Nephron (organoid): ENCODE measurements at regions not wholly inside any gene's neighbourhood (a gene's known extent, or its start where the extent isn't known, plus 50 kb on each side); places are given as distances from the start of the nearest gene placed in this dataset.

Source experiments
- H3K27ac Mint-ChIP-seq, 3 experiments: 2 replicates each; pipeline ENCODE4 v1.8.0; 2020; ENCODE audit warnings: mixed read lengths in 3 of 3, mild to moderate bottlenecking in 2 of 3, moderate library complexity in 1 of 3
- H3K27me3 Mint-ChIP-seq: 2 replicates; pipeline ENCODE4 v1.8.0; 2021; ENCODE audit warnings: low read depth, mild to moderate bottlenecking, moderate library complexity, mixed read lengths
- H3K36me3 Mint-ChIP-seq: 2 replicates; pipeline ENCODE4 v1.8.0; 2020; ENCODE audit warnings: low read depth, mixed read lengths
- H3K4me1 Mint-ChIP-seq: 2 replicates; pipeline ENCODE4 v1.8.0; 2020; ENCODE audit warnings: mixed read lengths
- H3K4me3 Mint-ChIP-seq, 3 experiments: 2 replicates each; pipeline ENCODE4 v1.8.0; 2020; ENCODE audit warnings: mild to moderate bottlenecking in 3 of 3, mixed read lengths in 3 of 3, moderate library complexity in 2 of 3
- H3K9me3 Mint-ChIP-seq: 2 replicates; pipeline ENCODE4 v1.8.0; 2020; ENCODE audit warnings: mixed read lengths
- CTCF ChIP-seq, 3 experiments: fragments of 200-600 bp; sonication (generic); IDR thresholded peaks; one replicate each; pipeline ENCODE4 v1.5.0; 2021; ENCODE audit warnings: antibody characterized with exemption in 3 of 3; ENCODE audit not compliant: unreplicated experiment in 3 of 3

GRCh38 chr16:55056585-55057401 is 126.1 kb downstream of the IRX5 start:
- Mint-ChIP-seq H3K36me3 (peaks cover 4% of the 10 kb centered on the region), H3K9me3 (peaks cover 14% of the 10 kb centered on the region), H3K27ac (no peak overlapping the region), H3K27me3 (peaks cover 75% of the 10 kb centered on the region), H3K4me1 (peaks cover 11% of the 10 kb centered on the region), H3K4me3 (peak overlapping the region; percentile 77 to 84 (median 80))
- TF ChIP-seq CTCF (IDR thresholded peaks at IDR 0.05; ENCODE audit: unreplicated experiment in 3 of 3): peak in 1 of 3 experiments; percentile 33

GRCh38 chr16:55057866-55058265 is 127.2 kb downstream of the IRX5 start:
- peaks cover 14% of the 10 kb centered on the region for H3K9me3 Mint-ChIP-seq
- no peak overlapping the region for H3K27ac Mint-ChIP-seq
- peaks cover 82% of the 10 kb centered on the region for H3K27me3 Mint-ChIP-seq
- no peak for TF ChIP-seq CTCF (IDR thresholded peaks at IDR 0.05; ENCODE audit: unreplicated experiment in 3 of 3)
- peaks cover 4% of the 10 kb centered on the region for H3K36me3 Mint-ChIP-seq
- peaks cover 11% of the 10 kb centered on the region for H3K4me1 Mint-ChIP-seq
- peak overlapping the region in 1 of 3 experiments; percentile 80 for H3K4me3 Mint-ChIP-seq

- no peak overlapping the region for H3K27ac Mint-ChIP-seq
- peaks cover 4% of the 10 kb centered on the region for H3K36me3 Mint-ChIP-seq
- peaks cover 18% of the 10 kb centered on the region for H3K9me3 Mint-ChIP-seq
- no peak for TF ChIP-seq CTCF (IDR thresholded peaks at IDR 0.05; ENCODE audit: unreplicated experiment in 3 of 3)
- H3K4me3 Mint-ChIP-seq: peak overlapping the region in 1 of 3 experiments; percentile 21
- peaks cover 85% of the 10 kb centered on the region for H3K27me3 Mint-ChIP-seq
- H3K4me1 Mint-ChIP-seq: peaks cover 11% of the 10 kb centered on the region
Observed at GRCh38 chr16:55058576-55058975, 127.9 kb downstream of the IRX5 start.

GRCh38 chr16:55059146-55059545 is 128.5 kb downstream of the IRX5 start:
- Mint-ChIP-seq H3K27me3 (peaks cover 86% of the 10 kb centered on the region), H3K27ac (no peak overlapping the region), H3K9me3 (peaks cover 20% of the 10 kb centered on the region), H3K4me3 (no peak overlapping the region), H3K4me1 (peaks cover 11% of the 10 kb centered on the region), H3K36me3 (peaks cover 4% of the 10 kb centered on the region)
- TF ChIP-seq CTCF (IDR thresholded peaks at IDR 0.05; ENCODE audit: unreplicated experiment in 3 of 3): no peak

GRCh38 chr16:55061126-55061525 is 130.5 kb downstream of the IRX5 start:
- Mint-ChIP-seq H3K27ac (no peak overlapping the region), H3K27me3 (peaks cover 69% of the 10 kb centered on the region), H3K36me3 (no peaks in the 10 kb centered on the region), H3K4me1 (peaks cover 11% of the 10 kb centered on the region), H3K4me3 (no peak overlapping the region), H3K9me3 (peaks cover 12% of the 10 kb centered on the region)
- TF ChIP-seq CTCF (IDR thresholded peaks at IDR 0.05; ENCODE audit: unreplicated experiment in 3 of 3): no peak

- no peak for TF ChIP-seq CTCF (IDR thresholded peaks at IDR 0.05; ENCODE audit: unreplicated experiment in 3 of 3)
- no peak overlapping the region for H3K27ac Mint-ChIP-seq
- H3K36me3 Mint-ChIP-seq: no peaks in the 10 kb centered on the region
- H3K4me1 Mint-ChIP-seq: no peaks in the 10 kb centered on the region
- H3K9me3 Mint-ChIP-seq: peaks cover 12% of the 10 kb centered on the region
- no peak overlapping the region for H3K4me3 Mint-ChIP-seq
- H3K27me3 Mint-ChIP-seq: peaks cover 56% of the 10 kb centered on the region
Observed at GRCh38 chr16:55062442-55062841, 131.8 kb downstream of the IRX5 start.
